CD4-positive, alpha-beta T cell treated with Interleukin-15 for 1 hour (primary cell): ENCODE measurements at regions not wholly inside any gene's neighbourhood (a gene's known extent, or its start where the extent isn't known, plus 50 kb on each side); places are given as distances from the start of the nearest gene placed in this dataset.
"Not testable (repeated sequence)": the region's sequence is repeated elsewhere in the genome, so short reads cannot be mapped to it uniquely, and the experiment has no call there.

Experiments used
- DNase-seq: peaks from one replicate; pipeline ENCODE4 v3.0.0-alpha.2; 2020

DNA sequence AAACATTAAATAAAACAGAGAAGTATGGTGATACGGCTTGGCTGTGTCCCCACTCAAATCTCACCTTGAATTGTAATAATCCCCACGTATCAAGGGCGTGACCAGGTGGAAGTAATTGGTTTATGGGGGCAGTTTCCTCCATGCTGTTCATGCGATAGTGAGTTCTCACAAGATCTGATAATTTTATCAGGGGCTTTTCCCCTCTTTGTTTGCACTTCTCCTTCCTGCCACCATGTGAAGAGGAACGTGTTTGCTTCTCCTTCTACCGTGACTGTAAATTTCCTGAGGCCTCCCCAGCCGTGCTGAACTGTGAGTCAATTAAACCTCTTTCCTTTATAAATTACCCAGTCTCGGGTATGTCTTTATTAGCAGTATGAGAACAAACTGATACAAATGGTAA, 331.3 kb upstream of the CNR1 start:
- not testable (repeated sequence) for DNase-seq

DNA sequence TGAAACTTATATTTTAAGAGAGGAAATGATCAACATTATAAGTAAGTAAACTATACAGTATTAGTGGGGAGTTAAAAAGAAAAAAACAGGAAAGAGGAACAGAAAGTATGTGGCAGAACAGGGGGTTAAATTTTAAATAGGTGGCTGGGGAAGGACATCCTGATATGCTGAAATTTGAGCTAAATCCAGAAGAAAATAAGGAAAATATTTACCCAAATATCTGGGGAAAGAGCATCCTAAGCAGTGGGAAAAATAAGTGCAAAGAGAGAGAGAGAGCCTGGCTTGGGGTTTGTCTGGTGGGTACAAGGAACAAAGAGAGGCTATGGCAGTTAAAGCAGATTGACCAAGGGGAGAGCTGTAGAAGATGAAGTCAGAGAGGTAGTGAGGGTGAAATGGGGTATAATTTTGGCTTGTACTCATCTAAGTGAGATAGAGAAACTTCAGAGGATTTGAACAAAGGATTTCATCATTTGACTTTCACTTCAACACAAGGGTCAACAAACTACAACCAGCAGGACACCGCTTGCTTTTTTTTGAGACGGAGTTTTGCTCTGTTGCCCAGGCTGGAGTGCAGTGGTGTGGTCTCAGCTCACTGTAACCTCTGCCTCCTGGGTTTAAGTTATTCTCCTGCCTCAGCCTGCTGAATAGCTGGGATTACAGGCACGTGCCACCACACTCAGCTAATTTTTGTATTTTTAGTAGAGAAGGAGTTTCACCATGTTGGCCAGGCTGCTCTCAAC, 328.4 kb upstream of the CNR1 start:
- DNase-seq, result no peak

GRCh38 chr6:88493717-88494116, 327.6 kb upstream of the CNR1 start:
- no peak for DNase-seq

- DNase-seq, result no peak
Measured at GRCh38 chr6:88492824-88493223, 326.7 kb upstream of the CNR1 start.

DNA sequence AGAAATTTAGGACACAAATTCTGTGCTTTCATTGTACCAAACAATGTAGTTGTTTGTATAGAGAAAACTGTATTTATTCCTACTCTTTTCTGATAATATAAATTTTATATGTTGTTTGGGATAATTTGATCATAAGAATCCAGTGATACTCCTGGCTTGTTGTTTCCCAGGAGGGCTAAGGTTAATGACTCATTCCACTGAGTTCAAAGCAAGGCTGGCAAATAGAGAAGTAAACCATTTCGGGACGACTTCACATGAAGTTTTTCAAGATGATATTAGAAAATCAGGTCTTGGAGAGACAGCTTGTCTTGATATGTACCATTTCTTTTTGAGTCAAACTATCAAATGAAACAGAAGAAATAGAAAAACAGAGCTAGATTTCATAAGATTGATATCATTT, 326.1 kb upstream of the CNR1 start:
- no peak for DNase-seq

GRCh38 chr6:88491266-88491880, 325.2 kb upstream of the CNR1 start:
- no peak for DNase-seq

- DNase-seq, result no peak
Measured at GRCh38 chr6:88490908-88491264, 324.7 kb upstream of the CNR1 start.

DNA sequence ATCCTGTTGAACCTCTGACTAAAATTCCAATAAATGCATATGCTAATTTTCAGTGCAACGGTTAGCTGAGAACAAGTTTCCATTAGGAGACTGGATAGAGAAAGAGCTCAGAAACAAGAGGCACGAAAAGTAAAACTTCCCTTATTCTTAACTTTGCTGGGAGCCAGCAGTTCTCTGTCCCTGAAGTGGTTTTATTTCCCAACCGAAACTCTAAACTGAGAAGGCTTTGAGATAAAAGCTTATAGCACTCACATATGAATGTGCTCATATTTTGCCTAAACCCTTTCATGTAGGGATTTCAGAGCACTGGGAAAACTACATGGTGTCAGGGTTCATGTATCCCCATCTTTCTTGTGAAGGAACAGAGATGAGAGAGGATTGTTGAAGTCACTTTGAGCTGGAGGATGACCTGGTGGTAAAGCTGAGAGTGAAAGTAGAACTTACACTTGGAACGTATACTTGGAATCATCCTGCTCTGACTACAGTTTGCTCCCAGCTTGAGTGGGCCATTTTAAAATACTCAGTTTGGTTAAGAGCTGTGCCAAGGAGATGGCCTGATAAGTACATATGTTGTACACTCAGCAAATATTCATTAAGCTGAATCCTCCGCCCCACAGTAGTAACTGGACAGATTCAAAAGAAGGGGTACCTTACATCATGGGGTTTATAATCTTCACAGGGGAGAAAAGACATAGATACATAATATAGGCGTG, 324.2 kb upstream of the CNR1 start:
- no peak for DNase-seq

GRCh38 chr6:88483424-88483823, 317.3 kb upstream of the CNR1 start:
- no peak for DNase-seq

- no peak for DNase-seq
Measured at GRCh38 chr6:88482465-88482864, 316.3 kb upstream of the CNR1 start.

DNA sequence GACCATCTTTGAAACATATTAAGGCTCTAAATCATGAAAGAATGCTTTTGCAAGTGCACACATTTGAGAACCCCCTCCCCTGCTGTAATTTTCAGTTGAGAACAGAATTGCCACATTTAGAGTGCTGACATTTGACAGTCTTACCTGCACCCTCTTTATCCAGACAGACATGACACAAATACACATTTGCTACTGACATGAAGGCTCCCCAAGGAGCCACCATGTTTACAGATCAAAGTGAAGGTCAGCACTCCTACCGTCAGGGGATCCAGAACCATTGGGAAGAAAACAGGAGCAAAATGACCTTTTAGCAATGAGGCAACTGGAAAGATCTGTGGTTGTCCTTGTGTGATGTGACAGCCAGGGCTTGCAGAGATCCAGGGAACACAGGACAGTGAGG, 315.4 kb upstream of the CNR1 start:
- DNase-seq, result no peak

DNA sequence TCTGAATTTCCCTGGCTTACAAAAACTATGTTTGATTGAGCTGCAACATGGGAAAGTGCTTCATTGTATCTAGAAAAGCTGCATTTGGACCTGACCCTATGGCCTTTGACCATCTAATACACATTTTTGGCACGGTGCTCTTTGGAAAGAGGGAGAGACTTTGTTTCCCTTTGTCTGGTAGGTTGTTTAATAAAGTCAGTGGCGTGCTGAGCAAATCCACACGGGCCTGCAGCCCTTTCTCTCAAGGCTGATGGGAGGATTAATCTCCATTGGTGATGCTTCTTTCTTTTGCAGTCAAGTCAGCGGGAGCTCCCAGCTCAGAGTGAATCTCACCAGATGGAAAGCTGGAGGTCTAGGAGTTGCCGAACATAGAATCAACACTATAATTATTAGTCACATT, 314.7 kb upstream of the CNR1 start:
- no peak for DNase-seq

DNA sequence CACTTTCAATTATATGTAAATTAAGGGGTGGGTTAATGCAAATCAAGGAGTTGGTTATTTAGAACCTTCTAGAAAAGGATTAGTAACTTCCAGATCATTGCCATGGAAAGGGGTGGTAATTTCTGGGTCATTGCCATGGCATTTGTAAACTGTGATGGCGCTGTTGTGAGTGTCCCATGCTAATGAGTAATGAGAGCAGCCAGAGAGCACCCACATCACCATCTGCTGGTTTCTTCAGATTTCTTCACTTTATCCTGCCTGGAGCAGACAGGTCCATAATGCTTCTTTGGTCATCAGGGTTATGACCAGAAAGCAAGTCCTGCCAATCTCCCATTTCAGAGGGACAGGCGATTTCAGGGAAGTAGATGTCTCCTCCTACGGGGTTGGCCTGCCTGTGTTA, 311.3 kb upstream of the CNR1 start:
- no peak for DNase-seq

GRCh38 chr6:88476388-88476787, 310.2 kb upstream of the CNR1 start:
- no peak for DNase-seq

GRCh38 chr6:88474720-88475119, 308.6 kb upstream of the CNR1 start:
- DNase-seq, result no peak

DNA sequence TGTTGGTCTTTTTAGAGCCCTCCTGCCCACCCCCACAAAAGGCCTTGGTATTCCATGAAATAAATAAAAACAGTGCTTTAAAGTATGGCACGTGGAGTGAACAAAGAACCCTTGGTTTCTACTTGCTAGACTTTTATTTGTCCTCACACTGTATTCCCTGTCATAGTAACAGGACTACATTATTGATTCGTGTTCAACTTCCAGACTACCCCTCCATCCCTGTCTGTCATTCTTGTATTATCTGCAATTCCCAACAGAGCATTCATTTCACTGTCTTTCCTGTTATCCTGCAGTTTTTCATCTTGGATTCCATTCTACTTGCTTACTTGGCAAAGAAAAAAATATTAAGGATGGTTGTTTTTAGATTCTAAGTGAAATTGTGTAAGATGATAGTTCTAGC, 307.4 kb upstream of the CNR1 start:
- no peak for DNase-seq

DNA sequence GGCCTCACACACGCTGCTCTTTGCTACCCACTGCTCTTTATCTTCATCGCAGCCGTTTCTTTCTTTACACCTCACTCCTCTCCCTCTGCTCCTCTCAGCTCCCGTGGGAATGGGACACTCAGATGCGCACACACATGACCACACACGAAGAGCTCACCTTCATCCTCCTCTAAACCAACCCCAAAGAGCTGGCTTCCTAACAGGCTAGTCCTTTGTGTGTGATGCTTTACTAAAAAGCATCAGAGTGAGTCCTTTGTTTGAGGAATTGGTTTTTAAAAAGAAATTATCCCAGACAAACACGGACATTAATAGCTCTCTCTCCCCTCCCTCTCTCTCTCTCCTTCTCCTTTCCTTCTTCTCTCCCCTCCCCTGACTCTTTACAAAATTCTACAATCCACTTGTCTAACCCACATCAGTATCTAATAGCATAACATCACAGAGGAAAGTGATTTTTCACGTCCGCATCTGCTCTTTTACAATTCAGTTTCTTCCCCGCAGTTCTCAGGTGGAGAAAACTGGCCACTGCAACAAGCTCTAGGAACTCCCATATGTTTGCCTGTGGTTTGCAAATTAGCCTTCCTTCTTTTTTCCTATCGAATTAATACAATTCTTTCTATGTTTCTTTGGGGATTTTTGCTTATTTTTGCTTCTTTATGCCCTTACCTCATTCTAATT, 306.8 kb upstream of the CNR1 start:
- DNase-seq, result no peak

GRCh38 chr6:88459643-88460042, 293.5 kb upstream of the CNR1 start:
- DNase-seq, result no peak

DNA sequence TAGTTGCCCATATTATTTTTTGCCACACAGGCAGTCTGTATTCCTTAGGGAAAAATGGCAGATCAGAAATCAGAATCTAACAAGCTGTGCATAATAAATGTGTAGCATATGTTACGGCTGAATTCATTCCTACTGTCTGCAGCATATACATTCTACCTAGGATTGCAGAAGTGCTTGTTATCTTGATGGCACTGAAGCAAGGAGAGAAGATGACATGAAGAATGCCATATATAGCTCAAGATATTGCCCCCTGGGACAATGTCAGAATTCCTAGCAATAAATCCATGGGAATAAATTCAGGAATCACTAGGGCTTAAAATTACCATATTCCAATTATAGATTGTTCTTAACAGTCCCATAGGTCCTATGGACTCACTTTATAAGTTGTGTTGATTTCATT, 293.0 kb upstream of the CNR1 start:
- no peak for DNase-seq

GRCh38 chr6:88458662-88459061, 292.5 kb upstream of the CNR1 start:
- no peak for DNase-seq

DNA sequence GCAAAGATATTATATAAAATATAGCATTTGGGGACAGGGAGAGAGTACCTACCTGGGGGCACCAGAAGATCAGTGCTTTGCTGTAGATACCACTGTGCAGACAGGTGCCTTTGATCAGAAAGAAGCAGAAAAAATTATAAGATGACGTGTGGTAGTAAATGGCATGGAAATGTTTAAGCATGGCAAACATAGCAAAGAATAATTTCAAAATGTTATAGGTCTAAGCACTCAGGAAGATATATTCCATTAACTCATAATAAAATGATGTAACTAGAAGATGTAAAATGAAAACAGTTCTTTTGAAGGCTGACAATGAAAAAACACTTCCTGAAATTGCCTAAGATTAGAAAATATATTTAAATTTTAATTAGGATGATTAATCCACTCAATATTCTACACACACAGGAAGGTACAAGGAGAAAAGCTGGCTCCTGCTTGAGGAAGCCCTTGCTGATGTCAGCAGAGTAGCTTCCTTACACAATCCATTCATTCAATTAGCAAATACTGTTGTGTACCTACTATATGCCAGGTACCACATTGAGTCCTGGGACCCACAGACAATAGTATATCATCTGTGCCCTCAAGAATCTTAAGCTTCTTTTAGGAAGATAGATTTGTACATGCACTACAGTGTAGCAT, 290.2 kb upstream of the CNR1 start:
- DNase-seq, result no peak

- no peak for DNase-seq
Measured at GRCh38 chr6:88455317-88455716, 289.2 kb upstream of the CNR1 start.

- DNase-seq, result no peak
Measured at GRCh38 chr6:88454658-88455057, 288.5 kb upstream of the CNR1 start.
